HG03064 (cell line): ENCODE measurements at regions not wholly inside any gene's neighbourhood (a gene's known extent, or its start where the extent isn't known, plus 50 kb on each side); places are given as distances from the start of the nearest gene placed in this dataset.
"Not testable (repeated sequence)": the region's sequence is repeated elsewhere in the genome, so short reads cannot be mapped to it uniquely, and the experiment has no call there.

Experiments
- ATAC-seq: cut with Tn5 transposase; IDR thresholded peaks from one replicate; pipeline ENCODE4 v1.9.1; 2021; ENCODE audit warnings: low read depth; ENCODE audit not compliant: unreplicated experiment

DNA sequence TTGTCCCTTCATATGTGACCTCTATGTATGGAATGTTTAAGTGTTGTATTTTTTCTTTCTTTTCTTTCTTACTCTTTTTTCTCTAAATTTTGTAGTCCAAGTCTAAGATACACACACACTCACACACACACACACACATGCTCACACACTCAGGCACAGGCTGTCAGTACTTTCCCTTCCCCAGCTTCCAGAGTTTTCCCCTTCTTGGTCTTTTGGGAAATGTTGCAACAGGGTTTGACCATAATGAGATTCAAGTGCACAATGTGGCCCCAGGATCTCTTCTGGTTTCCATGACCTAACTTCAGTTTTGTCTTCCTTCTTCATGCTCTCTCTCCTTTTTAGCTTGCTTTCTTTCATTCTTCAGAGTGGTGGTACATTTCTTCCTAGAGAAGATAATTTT, 289.8 kb upstream of the FOXF1 start:
- ATAC-seq: no peak

DNA sequence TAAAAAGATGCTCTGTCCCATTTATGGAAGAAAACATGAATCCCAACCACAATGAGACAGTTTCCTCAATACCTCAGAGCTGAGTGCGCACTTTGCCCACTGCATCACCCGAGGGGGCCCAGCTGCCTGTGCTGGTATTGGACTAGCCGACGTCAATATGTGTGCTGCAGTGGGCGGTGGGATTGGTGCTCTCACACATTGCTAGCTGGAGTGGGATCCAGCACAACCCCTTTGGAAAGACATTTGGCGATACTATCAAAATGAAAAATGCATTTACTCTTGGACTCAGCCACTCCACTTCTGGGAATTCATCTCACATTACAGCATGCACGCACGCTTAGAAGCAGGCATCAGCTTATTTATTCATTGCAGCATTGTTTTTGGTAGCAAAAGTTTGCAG, 289.2 kb upstream of the FOXF1 start:
- no peak for ATAC-seq

DNA sequence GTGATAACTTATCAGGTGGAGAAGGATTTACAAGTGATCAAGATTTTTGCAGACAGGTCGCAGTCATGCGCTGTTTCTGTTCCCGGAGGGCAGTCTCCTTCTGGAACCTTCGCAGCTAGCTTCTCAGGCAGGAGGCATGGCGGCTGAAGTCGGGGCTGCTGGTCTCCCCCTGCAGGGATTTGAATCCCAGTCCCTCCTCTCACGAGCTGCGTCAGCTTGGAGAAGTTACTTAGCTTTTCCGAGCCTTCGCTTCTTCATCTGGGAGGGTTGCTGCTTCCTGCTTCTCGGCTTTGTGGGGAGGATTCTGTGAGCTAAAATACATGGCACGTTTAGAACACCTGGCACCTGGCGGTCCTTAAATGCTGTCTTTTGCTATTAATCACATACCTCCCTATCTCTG, 287.8 kb upstream of the FOXF1 start:
- no peak for ATAC-seq

DNA sequence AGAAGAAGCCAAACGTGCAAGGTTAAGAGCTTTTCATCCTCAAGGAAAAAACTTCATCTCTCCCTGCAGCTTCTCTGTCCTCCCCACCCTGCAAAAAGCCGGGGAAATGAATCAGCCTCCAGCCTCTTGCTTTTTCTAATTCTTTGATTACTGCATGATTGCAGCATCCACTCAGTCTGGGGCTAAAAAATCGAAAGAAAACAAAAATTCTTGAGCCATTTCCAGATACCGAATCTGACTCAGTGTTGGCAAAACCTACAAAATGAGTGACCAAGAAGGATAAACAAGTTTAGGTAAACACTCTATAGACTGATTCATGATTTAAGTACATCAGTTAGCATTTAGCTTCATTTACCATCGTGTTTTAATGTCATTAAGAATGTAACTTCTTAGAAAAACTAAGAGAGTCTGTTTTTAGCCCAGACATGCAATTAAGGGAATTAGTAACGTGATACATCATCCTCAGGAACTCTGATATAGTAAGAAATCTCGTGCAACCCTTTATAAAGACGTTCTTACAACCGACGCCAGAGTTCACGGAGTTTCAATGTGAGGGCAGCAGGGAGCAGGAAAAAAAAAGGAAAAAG, 287.3 kb upstream of the FOXF1 start:
- no peak for ATAC-seq

DNA sequence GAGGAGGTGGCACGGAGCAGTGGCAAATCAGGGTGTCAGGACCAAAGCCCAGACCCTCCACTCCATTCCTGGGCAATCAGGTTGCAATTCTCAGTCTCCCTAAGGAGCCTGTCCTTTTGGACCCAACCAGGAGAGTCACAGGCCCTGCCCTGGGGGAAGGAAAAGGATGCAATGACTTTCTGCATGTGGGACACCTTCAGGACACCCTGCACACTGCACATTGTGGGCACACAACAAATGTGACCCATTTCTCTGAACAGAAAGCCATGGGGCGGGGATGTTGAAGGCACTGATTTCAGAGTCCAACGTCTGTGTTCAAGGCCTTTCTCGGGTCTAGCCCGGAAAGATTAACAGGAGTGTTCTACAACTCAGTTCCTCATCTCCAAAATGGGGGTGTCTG, 286.2 kb upstream of the FOXF1 start:
- no peak for ATAC-seq

DNA sequence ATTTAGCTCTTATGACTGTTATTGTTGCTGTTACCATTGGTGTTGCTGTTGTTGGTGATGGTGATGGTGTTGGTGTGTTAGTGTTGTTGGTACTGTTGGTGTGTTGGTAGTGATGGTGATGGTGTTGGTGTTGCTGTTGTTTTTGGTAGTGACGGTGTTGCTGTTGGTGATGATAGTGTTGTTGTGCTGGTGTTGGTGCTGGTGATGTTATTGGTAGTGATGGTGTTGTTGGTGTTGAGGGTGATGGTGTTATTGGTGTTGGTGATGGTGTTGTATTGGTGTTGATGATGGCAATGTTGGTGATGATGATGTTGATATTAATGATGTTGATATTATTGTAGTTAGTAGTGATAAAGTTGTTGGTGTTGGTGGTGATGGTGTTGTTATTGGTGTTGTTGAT, 285.7 kb upstream of the FOXF1 start:
- ATAC-seq: no peak

DNA sequence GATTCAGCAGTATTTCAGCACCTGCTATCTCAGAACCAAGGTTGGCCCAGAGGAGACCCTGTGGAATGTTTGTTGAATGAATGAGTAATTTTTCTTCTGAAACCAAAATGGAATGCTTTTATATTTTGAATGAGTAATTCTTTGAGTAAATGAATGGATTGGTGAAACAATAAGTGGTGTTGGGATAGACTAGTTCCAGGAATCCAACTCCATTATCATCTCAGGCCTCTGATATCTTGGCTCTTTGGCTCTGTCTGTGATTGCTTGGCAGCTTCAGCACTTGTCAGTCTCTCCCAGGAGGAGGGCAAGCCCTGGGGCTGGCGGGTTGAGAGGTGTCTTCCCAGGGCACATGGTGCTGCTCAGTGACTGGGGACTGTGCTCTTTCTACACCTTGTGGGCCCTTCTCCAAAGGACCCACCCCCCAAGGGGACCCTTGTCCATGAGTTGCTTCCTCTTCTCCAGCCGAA, 284.4 kb upstream of the FOXF1 start:
- ATAC-seq: no peak

DNA sequence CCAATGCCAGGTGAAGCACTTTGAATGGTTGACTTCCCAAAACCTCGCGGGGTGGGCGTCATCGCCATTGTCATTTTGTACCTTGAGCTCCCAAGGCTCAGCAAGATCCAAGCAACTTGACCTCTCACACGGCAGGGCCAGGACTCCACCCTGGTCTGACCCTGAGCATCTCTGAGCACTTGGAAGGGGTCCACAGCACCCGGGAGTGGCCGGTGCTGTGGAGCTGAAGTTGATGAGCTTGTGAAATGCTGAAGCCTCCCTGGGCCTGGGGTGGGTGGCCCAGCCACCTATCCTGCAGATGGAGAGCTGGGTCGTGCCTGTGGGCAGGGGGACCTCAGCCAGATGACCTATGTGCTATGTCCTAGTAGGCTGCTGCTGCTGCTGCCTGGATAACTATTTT, 283.3 kb upstream of the FOXF1 start:
- ATAC-seq: no peak

DNA sequence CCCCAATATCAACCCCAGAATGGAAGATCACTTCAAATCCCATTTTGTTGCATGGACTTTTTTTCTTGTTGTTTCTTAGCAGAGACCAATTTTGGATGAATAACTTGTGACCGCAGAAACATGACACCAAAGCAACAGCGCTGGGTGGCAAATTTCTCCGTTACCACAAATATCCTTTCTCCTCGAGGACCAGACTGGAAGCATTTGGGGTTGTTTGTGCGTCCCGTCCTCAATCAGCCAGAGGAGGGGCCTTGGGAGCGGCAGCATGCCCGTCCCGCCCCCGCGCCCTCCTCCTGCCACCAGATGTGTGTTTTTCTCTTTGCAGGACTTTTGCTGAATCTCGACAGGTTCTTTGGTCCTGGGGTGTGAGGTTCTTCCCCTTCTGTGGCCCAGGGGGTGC, 282.5 kb upstream of the FOXF1 start:
- no peak for ATAC-seq

DNA sequence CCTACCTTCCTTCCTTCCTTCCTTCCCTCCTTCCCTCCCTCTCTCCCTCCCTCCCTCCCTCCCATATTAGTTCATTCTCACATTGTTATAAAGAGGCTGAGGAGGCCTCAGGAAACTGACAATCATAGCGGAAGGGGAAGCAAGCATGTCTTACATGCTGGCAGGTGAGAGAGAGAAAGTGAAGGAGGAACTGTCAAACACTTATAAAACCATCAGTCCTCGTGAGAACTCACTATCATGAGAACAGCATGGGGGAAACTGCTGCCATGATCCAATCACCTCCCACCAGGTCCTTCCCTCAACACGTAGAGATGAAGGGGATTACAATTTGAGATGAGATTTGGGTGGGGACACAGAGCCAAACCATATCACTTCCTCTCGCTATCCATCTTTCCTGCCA, 281.6 kb upstream of the FOXF1 start:
- ATAC-seq: no peak

DNA sequence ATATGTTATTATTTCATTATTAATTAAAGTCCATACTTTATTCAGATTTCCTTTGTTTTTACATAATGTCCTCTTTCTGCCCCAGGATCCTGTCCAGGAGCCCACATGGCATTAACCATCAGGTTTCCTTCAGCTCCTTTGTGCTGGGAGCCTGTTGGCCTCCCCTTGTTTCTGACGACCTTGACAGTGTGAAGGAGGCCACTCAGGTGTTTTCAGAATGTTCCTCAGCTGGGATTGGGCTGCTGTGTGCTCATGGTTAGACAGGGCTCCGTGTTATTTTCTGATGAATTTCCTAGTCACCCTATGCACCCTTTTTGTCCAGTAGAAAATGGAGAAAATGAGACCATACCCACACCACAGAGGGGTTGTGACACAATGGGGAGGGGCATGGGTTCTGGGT, 281.0 kb upstream of the FOXF1 start:
- ATAC-seq: no peak

DNA sequence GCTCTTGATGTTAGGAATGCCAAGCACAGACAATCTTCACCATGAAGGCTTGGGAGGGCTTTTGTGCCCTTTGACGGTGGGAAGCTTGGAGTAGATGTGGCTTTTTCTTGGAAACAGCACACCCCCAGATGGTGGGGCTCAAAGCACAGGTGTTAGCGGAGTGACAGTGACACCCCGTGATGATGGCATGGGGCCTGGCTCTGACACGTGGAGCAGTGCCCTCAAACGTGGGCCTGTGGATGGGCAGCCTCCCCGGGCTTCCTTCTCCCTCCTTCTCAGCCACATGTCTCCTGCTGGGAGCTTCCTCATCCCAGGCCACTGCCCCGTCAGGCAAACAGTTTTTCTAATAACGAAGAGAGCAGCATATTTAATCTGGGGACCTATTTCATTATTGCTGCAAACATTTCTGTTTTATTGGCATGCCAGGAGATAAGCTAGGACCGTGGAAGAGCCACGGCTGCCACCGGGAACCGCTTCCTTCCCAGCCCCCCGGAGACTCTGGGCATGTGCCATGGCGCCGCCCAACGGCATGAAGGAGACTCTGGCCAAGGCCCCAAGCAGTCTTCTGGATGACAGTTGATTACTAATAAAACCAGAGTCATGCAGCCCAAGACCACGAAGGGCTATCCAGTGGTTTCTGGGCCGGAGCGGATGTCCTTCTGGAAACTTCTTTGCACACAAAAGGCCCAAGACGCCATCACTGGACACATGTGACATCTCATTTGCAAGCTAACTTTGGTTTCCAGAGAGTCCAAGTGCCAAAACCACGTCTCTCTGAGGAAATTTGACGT, 280.3 kb upstream of the FOXF1 start:
- ATAC-seq: no peak

DNA sequence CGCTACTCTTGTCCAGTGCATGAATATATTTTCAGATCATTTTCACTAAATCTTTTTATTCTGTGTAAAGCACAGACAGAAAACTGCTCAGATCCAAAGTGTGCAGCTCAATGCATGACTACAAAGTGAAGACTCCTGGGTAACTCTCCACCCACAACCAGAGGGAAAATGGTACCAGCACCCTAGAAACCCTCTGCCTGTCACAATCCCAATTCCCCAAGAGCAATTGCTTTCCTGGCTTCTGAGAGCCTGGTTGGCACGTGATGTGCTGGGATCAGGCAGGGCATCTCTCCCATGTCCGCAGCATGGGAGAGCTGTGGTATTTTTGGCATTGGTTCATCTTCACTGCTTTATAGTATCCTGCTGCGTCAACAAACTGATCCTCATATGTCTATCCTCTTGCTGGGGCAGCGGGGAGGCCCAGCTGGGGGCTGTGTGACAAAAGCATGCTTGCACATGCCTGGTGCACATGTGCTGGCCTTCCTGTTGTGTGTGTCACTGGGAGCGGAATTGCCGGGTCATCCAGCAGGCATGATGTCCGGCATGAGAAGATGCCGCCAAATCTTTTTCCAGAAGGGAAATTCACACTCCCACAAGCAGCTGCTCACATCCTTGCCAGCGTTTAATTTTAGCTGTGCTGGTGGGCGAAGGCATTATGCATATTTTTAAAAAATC, 278.9 kb upstream of the FOXF1 start:
- ATAC-seq: no peak

DNA sequence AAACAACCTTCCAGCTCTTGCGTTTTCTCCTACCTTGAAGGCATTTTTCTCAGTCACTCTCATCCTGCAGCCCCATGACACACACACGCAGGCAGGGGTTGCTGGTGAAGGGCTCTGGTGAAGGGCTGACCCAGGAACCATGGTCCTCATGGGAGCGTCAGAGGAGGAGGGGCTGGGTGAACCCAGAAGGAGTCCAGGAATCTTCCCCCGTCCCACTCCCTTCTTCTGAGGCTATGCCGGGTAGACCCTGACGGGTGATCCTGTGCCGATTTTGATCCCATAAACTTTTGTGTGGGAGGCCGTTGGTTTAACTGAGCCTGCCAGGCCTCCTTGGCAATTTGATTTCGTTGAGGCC, 278.4 kb upstream of the FOXF1 start:
- no peak for ATAC-seq

DNA sequence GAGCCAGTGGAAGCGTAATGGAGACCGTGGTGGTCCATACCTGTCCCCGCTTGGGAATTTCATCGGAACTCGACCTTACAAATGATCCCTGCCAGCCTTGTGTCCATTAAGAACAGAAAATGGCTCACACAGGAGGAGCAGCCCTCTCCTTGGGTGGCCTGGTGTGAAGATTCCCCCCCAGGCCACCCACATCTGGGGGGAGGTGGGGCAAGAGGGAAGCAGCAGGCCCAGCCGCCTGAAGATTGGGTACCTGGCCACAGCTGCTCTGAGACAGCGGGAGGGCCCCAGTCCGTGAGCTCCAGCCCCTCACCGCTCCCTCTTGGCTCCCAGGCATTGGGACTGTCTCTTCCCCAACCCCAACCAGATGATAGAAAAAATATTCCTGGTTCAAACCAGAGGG, 277.8 kb upstream of the FOXF1 start:
- ATAC-seq: no peak

DNA sequence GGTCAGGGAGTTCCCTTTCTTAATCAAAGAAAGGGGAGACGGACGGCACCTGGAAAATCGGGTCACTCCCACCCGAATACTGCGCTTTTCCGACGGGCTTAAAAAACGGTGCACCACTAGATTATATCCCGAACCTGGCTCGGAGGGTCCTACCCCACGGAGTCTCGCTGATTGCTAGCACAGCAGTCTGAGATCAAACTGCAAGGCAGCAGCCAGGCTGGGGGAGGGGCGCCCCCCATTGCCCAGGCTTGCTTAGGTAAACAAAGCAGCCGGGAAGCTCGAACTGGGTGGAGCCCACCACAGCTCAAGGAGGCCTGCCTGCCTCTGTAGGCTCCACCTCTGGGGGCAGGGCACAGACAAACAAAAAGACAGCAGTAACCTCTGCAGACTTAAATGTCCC, 276.8 kb upstream of the FOXF1 start:
- not testable (repeated sequence) for ATAC-seq

DNA sequence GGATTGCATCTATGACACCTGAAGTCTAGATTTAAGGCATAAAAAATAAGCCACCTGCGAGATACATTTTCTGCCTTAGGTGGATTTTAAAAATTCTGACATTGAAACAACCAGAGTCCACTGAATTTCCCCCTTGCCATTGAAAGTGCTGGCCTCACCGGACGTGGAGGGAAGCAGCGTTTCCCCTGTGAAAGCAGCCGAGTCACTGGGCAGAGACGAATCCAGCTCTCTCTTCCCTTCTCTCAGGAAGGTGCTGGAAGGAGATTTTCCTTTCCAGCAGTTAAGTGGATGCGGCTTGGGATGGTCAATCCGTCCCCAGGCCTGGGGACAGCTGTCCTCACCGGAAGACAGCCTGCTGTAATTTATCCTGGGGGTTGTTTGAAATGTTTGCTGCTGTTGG, 270.9 kb upstream of the FOXF1 start:
- no peak for ATAC-seq

DNA sequence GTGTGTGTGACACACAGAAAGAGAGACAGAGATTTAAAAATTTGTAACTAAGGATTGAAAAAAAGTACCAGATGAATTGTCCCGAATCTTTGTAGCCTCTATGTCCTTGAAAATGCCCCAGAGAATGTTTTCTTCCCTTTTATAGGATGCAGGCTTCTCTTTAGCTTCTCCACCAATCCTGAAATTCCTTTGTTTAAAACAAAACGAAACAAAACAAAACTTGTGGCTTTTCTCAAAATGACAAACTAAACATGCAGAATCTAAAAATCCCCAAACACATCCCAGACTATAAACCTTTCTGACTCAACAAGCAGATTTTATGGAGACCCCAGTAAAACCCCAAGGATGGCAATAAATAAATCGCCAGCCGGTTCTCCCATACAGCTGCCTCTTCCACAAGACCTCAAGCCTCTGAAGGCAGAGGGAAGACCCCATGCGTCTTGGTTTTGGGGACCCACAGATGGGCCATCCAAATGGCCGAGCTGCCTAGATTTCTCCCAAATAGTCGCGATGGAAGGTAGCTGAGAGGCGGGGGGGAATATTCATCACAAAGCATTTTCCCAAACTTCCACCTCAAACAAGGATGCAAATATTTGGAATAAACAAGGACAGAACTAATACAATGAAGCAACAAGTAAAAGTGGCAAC, 269.5 kb upstream of the FOXF1 start:
- ATAC-seq: no peak

DNA sequence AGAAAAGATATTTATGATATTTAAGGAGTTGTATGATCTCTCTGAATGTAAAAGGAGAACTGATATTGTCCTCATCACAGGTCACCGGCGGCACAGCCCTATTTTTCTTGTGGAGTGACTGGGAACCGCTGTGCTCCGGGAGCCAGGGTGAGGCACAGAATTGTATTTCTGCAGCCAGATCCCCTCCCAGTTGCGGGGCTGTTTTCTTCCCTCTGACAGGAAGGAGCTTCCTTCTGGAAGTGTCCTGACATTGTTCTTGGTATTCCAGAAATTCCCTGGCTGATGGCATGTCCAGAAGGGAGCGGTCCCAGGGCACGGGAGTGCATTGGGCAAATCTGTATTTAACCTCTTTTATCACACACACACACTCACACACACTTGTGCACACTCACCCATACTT, 268.6 kb upstream of the FOXF1 start:
- no peak for ATAC-seq

DNA sequence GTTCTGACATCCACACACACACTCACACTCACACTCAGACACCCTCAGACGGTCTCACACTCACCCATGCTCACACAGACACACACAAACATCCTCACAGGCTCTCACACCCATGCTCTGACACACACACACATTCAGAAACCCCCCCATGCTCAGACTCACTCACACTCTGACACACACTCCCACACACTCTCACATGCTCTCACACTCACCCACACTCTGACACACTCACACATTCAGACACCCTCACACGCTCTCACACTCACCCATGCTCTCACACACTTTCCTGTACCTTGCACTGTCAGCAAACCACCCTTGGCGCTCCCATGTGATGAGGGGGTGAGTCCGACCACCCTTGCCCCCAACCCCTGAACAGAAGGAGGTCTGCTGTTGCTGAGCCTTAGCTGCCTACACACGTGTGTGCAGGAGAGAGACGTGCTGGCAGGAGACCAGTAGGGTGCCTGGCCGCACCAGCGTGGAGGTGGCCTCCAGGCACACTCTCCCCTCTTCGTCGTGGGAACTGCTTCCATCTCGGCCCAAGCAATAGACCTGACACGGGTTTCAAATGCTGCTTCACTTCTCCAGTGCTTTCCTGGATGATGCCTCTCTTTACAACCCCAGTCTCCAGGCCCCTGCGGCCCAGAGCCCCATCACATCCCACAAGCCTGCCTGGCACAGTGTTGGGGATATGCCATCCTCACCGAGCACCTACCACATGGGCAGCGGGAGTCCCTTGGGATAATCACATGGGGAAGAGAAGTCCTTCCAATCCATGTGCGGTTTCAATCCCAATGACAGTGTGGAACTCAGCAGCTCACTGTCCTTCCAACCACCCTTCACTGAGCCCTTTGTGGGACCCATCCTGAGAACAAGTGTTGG, 267.8 kb upstream of the FOXF1 start:
- no peak for ATAC-seq

DNA sequence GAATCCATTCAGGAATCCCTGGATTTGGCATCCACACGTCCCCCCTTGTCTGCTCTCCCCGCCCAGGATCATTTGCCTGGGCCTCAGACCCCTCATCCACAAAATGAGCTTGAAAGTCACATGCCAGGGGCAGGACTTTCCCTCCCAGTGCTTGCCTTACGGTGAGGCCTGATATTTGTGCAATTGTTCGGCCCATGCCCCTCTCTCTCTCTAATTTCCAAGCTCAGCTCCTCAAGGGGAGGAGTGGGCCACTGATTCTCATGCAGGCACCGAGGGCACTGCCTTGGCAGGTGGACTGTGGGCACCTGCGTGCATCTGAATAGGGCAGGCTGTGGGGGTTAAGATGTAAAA, 267.2 kb upstream of the FOXF1 start:
- no peak for ATAC-seq
